ENCODE measurements at regions not wholly inside any gene's neighbourhood (a gene's known extent, or its start where the extent isn't known, plus 50 kb on each side); places are given as distances from the start of the nearest gene placed in this dataset.

GRCh38 chrX:134716620-134717012, 58.3 kb upstream of the PLAC1 start:
- Histone ChIP-seq H3K36me3 (ENCODE audit: insufficient read depth, low read depth, low read length) (no peaks in the 10 kb centered on the region), H3K9ac (ENCODE audit: low read depth, low read length) (no peak overlapping the region), H3K4me1 (ENCODE audit: insufficient read depth, low read length) (peaks cover 16% of the 10 kb centered on the region), H3K27me3 (ENCODE audit: insufficient read depth, low read length) (no peaks in the 10 kb centered on the region), H3K9me3 (ENCODE audit: insufficient read depth, low read depth, low read length) (no peaks in the 10 kb centered on the region), H3K27ac (ENCODE audit: low read length) (no peak overlapping the region), H3K4me3 (ENCODE audit: low read length) (no peak overlapping the region)

GRCh38 chrX:134715930-134716619, 57.8 kb upstream of the PLAC1 start:
- H3K4me1 ChIP-seq (ENCODE audit: insufficient read depth, low read length): peaks cover 16% of the 10 kb centered on the region
- no peak overlapping the region for H3K4me3 ChIP-seq (ENCODE audit: low read length)
- H3K9ac ChIP-seq (ENCODE audit: low read depth, low read length): no peak overlapping the region
- no peaks in the 10 kb centered on the region for H3K36me3 ChIP-seq (ENCODE audit: insufficient read depth, low read depth, low read length)
- H3K27ac ChIP-seq (ENCODE audit: low read length): no peak overlapping the region
- no peaks in the 10 kb centered on the region for H3K27me3 ChIP-seq (ENCODE audit: insufficient read depth, low read length)
- H3K9me3 ChIP-seq (ENCODE audit: insufficient read depth, low read depth, low read length): no peaks in the 10 kb centered on the region

- no peaks in the 10 kb centered on the region for H3K27me3 ChIP-seq (ENCODE audit: insufficient read depth, low read length)
- H3K27ac ChIP-seq (ENCODE audit: low read length): no peak overlapping the region
- no peaks in the 10 kb centered on the region for H3K9me3 ChIP-seq (ENCODE audit: insufficient read depth, low read depth, low read length)
- peaks cover 16% of the 10 kb centered on the region for H3K4me1 ChIP-seq (ENCODE audit: insufficient read depth, low read length)
- H3K36me3 ChIP-seq (ENCODE audit: insufficient read depth, low read depth, low read length): no peaks in the 10 kb centered on the region
- H3K4me3 ChIP-seq (ENCODE audit: low read length): no peak overlapping the region
- no peak overlapping the region for H3K9ac ChIP-seq (ENCODE audit: low read depth, low read length)
Measured at GRCh38 chrX:134714633-134715110, 56.4 kb upstream of the PLAC1 start.

- no peak overlapping the region for H3K4me3 ChIP-seq (ENCODE audit: low read length)
- no peaks in the 10 kb centered on the region for H3K9me3 ChIP-seq (ENCODE audit: insufficient read depth, low read depth, low read length)
- H3K27ac ChIP-seq (ENCODE audit: low read length): no peak overlapping the region
- no peaks in the 10 kb centered on the region for H3K27me3 ChIP-seq (ENCODE audit: insufficient read depth, low read length)
- no peaks in the 10 kb centered on the region for H3K36me3 ChIP-seq (ENCODE audit: insufficient read depth, low read depth, low read length)
- no peak overlapping the region for H3K9ac ChIP-seq (ENCODE audit: low read depth, low read length)
- H3K4me1 ChIP-seq (ENCODE audit: insufficient read depth, low read length): peaks cover 12% of the 10 kb centered on the region
Measured at GRCh38 chrX:134713618-134714107, 55.4 kb upstream of the PLAC1 start.

GRCh38 chrX:134712272-134712671, 54.0 kb upstream of the PLAC1 start:
- no peaks in the 10 kb centered on the region for H3K36me3 ChIP-seq (ENCODE audit: insufficient read depth, low read depth, low read length)
- no peak overlapping the region for H3K9ac ChIP-seq (ENCODE audit: low read depth, low read length)
- no peaks in the 10 kb centered on the region for H3K9me3 ChIP-seq (ENCODE audit: insufficient read depth, low read depth, low read length)
- H3K27ac ChIP-seq (ENCODE audit: low read length): no peak overlapping the region
- peaks cover 6% of the 10 kb centered on the region; the same call in 1 of the 2 replicates for H3K4me1 ChIP-seq (ENCODE audit: insufficient read depth, low read length)
- H3K27me3 ChIP-seq (ENCODE audit: insufficient read depth, low read length): no peaks in the 10 kb centered on the region
- no peak overlapping the region for H3K4me3 ChIP-seq (ENCODE audit: low read length)

- Histone ChIP-seq H3K9me3 (ENCODE audit: insufficient read depth, low read depth, low read length) (no peaks in the 10 kb centered on the region), H3K27ac (ENCODE audit: low read length) (no peak overlapping the region), H3K4me1 (ENCODE audit: insufficient read depth, low read length) (peaks cover 6% of the 10 kb centered on the region; the same call in 1 of the 2 replicates), H3K4me3 (ENCODE audit: low read length) (no peak overlapping the region), H3K36me3 (ENCODE audit: insufficient read depth, low read depth, low read length) (no peaks in the 10 kb centered on the region), H3K27me3 (ENCODE audit: insufficient read depth, low read length) (no peaks in the 10 kb centered on the region), H3K9ac (ENCODE audit: low read depth, low read length) (no peak overlapping the region)
Measured at GRCh38 chrX:134711135-134711921, 53.1 kb upstream of the PLAC1 start.
